Osteocyte (in vitro differentiated cells): ENCODE measurements at regions not wholly inside any gene's neighbourhood (a gene's known extent, or its start where the extent isn't known, plus 50 kb on each side); places are given as distances from the start of the nearest gene placed in this dataset.
"Not testable (repeated sequence)": the region's sequence is repeated elsewhere in the genome, so short reads cannot be mapped to it uniquely, and the experiment has no call there.

ENCODE experiments used
- DNase-seq: peaks from one replicate; pipeline ENCODE4 v3.0.0; 2021; ENCODE audit warnings: mixed read lengths; ENCODE audit not compliant: unreplicated experiment; ENCODE audit errors: extremely low spot score
- H3K27ac Mint-ChIP-seq: one replicate; pipeline ENCODE4 v1.8.0; 2021; ENCODE audit warnings: mild to moderate bottlenecking, mixed read lengths; ENCODE audit not compliant: unreplicated experiment
- H3K27me3 Mint-ChIP-seq: one replicate; pipeline ENCODE4 v1.8.0; 2021; ENCODE audit warnings: mixed read lengths; ENCODE audit not compliant: unreplicated experiment
- H3K36me3 Mint-ChIP-seq: one replicate; pipeline ENCODE4 v1.8.0; 2021; ENCODE audit warnings: mixed read lengths; ENCODE audit not compliant: unreplicated experiment
- H3K4me1 Mint-ChIP-seq: one replicate; pipeline ENCODE4 v1.8.0; 2021; ENCODE audit warnings: mixed read lengths; ENCODE audit not compliant: unreplicated experiment
- H3K4me3 Mint-ChIP-seq: one replicate; pipeline ENCODE4 v1.8.0; 2021; ENCODE audit warnings: mild to moderate bottlenecking, moderate library complexity, mixed read lengths; ENCODE audit not compliant: unreplicated experiment
- H3K9me3 Mint-ChIP-seq: one replicate; pipeline ENCODE4 v1.8.0; 2021; ENCODE audit warnings: mixed read lengths; ENCODE audit not compliant: unreplicated experiment
- CTCF ChIP-seq: fragments of 200-600 bp; sonication (generic); IDR thresholded peaks from 2 replicates; pipeline ENCODE4 v1.5.0; 2021; ENCODE audit warnings: antibody characterized with exemption, mild to moderate bottlenecking, moderate library complexity

GRCh38 chr16:88200896-88201185, 181.9 kb upstream of the ZNF469 start:
- Mint-ChIP-seq H3K4me1 (no peaks in the 10 kb centered on the region), H3K27ac (no peak overlapping the region), H3K9me3 (no peaks in the 10 kb centered on the region), H3K36me3 (no peaks in the 10 kb centered on the region), H3K27me3 (no peaks in the 10 kb centered on the region), H3K4me3 (no peak overlapping the region)
- DNase-seq: peak; percentile 75
- no peak for TF ChIP-seq CTCF

GRCh38 chr16:88201611-88202010, 181.1 kb upstream of the ZNF469 start:
- H3K36me3 Mint-ChIP-seq, H3K9me3 Mint-ChIP-seq, H3K27me3 Mint-ChIP-seq, H3K4me3 Mint-ChIP-seq, H3K27ac Mint-ChIP-seq, H3K4me1 Mint-ChIP-seq: not testable (repeated sequence)
- peak; percentile 79 for DNase-seq

- DNase-seq: peak; percentile 72
- Mint-ChIP-seq H3K4me1 (no peaks in the 10 kb centered on the region), H3K9me3 (no peaks in the 10 kb centered on the region), H3K27me3 (no peaks in the 10 kb centered on the region), H3K4me3 (no peak overlapping the region), H3K36me3 (no peaks in the 10 kb centered on the region), H3K27ac (no peak overlapping the region)
- TF ChIP-seq CTCF: no peak
These were observed 180.5 kb upstream of the ZNF469 start for GRCh38 chr16:88202207-88202745.

- H3K27me3 Mint-ChIP-seq, H3K9me3 Mint-ChIP-seq, H3K36me3 Mint-ChIP-seq, H3K4me1 Mint-ChIP-seq, H3K4me3 Mint-ChIP-seq, H3K27ac Mint-ChIP-seq: not testable (repeated sequence)
- DNase-seq: peak; percentile 82
These were observed 179.7 kb upstream of the ZNF469 start for GRCh38 chr16:88202856-88203681.

- H3K4me1 Mint-ChIP-seq, H3K9me3 Mint-ChIP-seq, H3K27me3 Mint-ChIP-seq, H3K36me3 Mint-ChIP-seq, H3K4me3 Mint-ChIP-seq, H3K27ac Mint-ChIP-seq: not testable (repeated sequence)
- peak; percentile 59 for DNase-seq
These were observed 178.3 kb upstream of the ZNF469 start for GRCh38 chr16:88204131-88205110.

GRCh38 chr16:88205482-88205881, 177.3 kb upstream of the ZNF469 start:
- peak; percentile 66 for DNase-seq
- H3K4me1 Mint-ChIP-seq, H3K9me3 Mint-ChIP-seq, H3K27me3 Mint-ChIP-seq, H3K27ac Mint-ChIP-seq, H3K4me3 Mint-ChIP-seq, H3K36me3 Mint-ChIP-seq: not testable (repeated sequence)

- H3K4me1 Mint-ChIP-seq, H3K27ac Mint-ChIP-seq, H3K9me3 Mint-ChIP-seq, H3K27me3 Mint-ChIP-seq, H3K4me3 Mint-ChIP-seq, H3K36me3 Mint-ChIP-seq: not testable (repeated sequence)
- peak; percentile 75 for DNase-seq
These were observed 176.8 kb upstream of the ZNF469 start for GRCh38 chr16:88206006-88206405.

- not testable (repeated sequence) for H3K4me3 Mint-ChIP-seq, H3K4me1 Mint-ChIP-seq, H3K27ac Mint-ChIP-seq, H3K27me3 Mint-ChIP-seq, H3K36me3 Mint-ChIP-seq, H3K9me3 Mint-ChIP-seq, DNase-seq
These were observed 176.2 kb upstream of the ZNF469 start for GRCh38 chr16:88206516-88206915.
